Endodermal cell (in vitro differentiated cells): ENCODE measurements at regions not wholly inside any gene's neighbourhood (a gene's known extent, or its start where the extent isn't known, plus 50 kb on each side); places are given as distances from the start of the nearest gene placed in this dataset.

Experiments used
- DNase-seq: peaks from one replicate; pipeline ENCODE4 v3.0.0-alpha.2; 2017
- H3K27ac ChIP-seq: 2 replicates; pipeline ENCODE4 v1.5.1; 2013; ENCODE audit warnings: mild to moderate bottlenecking, low read depth, low read length, moderate library complexity
- H3K27me3 ChIP-seq: 2 replicates; pipeline ENCODE4 v1.6.1; 2013; ENCODE audit warnings: mild to moderate bottlenecking, low read length, moderate library complexity; ENCODE audit not compliant: insufficient read depth, control insufficient read depth, poor library complexity, severe bottlenecking
- H3K36me3 ChIP-seq: 2 replicates; pipeline ENCODE4 v1.7.0; 2013; ENCODE audit warnings: mild to moderate bottlenecking, low read length, moderate library complexity; ENCODE audit not compliant: control insufficient read depth, insufficient read depth
- H3K4me1 ChIP-seq: one replicate; pipeline ENCODE4 v1.7.0; 2013; ENCODE audit warnings: low read length; ENCODE audit not compliant: control insufficient read depth, insufficient read depth
- H3K4me3 ChIP-seq: 2 replicates; pipeline ENCODE4 v1.5.1; 2013; ENCODE audit warnings: mild to moderate bottlenecking, low read length, moderate library complexity
- H3K9ac ChIP-seq: 2 replicates; pipeline ENCODE4 v1.6.1; 2013; ENCODE audit warnings: mild to moderate bottlenecking, low read length, moderate library complexity; ENCODE audit not compliant: poor library complexity, severe bottlenecking; ENCODE audit errors: extremely low read depth
- H3K9me3 ChIP-seq: 2 replicates; pipeline ENCODE4 v1.6.1; 2013; ENCODE audit warnings: mild to moderate bottlenecking, low read length, moderate library complexity; ENCODE audit not compliant: control insufficient read depth
- H3K27ac Mint-ChIP-seq: 2 replicates; pipeline ENCODE4 v1.8.0; 2020; ENCODE audit warnings: mixed read lengths
- H3K27me3 Mint-ChIP-seq: 2 replicates; pipeline ENCODE4 v1.8.0; 2021; ENCODE audit warnings: mild to moderate bottlenecking, mixed read lengths; ENCODE audit not compliant: insufficient read depth
- H3K36me3 Mint-ChIP-seq: 2 replicates; pipeline ENCODE4 v1.8.0; 2020; ENCODE audit warnings: low read depth, mixed read lengths
- H3K4me1 Mint-ChIP-seq: 2 replicates; pipeline ENCODE4 v1.8.0; 2020; ENCODE audit warnings: mixed read lengths
- H3K4me3 Mint-ChIP-seq: 2 replicates; pipeline ENCODE4 v1.8.0; 2020; ENCODE audit warnings: mild to moderate bottlenecking, moderate library complexity, mixed read lengths
- H3K9me3 Mint-ChIP-seq: 2 replicates; pipeline ENCODE4 v1.8.0; 2020; ENCODE audit warnings: mild to moderate bottlenecking, mixed read lengths
- WGBS, 2 experiments: methylation state at CpG; one replicate each; pipeline versions ENCODE4 v1.1.5 to v1.1.7; 2013; ENCODE audit warnings: missing lambda C conversion rate in 2 of 2, mixed read lengths in 1 of 2; ENCODE audit not compliant: insufficient coverage in 1 of 2, insufficient read length in 1 of 2; 5-methylcytosine and 5-hydroxymethylcytosine counted together
- TF ChIP-seq, protein P1 (sequence below): fragments of 200-600 bp; sonication (generic); conservative IDR thresholded peaks from 2 replicates; pipeline ENCODE4 v1.5.0; 2021; ENCODE audit warnings: antibody characterized with exemption, mild to moderate bottlenecking

DNA sequence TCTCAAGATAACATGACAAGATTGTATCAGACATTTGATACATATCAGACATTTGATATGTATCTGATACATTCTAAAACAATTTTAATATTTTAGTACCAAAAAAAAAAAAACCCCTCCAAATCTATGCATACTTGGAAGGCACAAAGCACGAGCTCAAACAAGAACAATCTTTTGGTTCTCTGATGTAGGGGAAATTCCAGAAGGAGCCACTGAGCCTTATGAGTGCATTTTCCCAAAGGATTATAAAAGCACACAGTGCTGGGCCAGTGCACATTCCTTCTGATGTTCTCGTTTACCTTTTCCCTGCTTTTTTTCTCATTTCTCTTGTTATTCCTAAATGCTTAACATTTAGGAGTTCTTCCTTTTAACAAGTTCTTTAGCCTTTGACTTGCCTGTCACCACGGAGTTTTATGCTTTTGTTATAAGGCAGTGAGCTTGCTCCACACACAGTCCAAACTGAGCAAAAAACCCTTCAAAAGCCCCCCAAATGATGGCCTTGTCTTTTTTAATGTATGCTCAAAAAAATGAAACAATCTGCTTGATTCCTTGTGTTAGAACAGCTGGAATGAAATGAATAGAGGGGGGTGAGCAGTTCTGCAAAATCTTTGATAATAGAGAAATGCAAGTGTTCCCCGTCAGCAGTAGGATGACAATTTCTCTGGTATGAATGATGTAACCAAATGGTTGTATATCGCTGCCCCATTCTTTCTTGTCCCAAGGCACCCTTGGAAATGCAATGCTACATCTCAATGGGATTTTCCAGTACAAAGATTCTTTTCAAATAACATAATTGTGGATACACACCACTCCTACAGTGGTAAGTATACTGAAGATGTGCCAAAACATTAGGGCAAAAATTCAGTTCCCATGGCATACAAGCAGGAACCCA lies 597.2 kb upstream of the ZEB2 start:
- H3K27ac ChIP-seq: no peak overlapping the region
- H3K9me3 ChIP-seq: no peaks in the 10 kb centered on the region
- no peaks in the 10 kb centered on the region for H3K36me3 ChIP-seq
- no peak overlapping the region for H3K4me3 ChIP-seq
- no peak for DNase-seq
- H3K9me3 Mint-ChIP-seq: no peaks in the 10 kb centered on the region
- H3K27me3 Mint-ChIP-seq: no peaks in the 10 kb centered on the region
- WGBS, 2 experiments: 82 to 88% methylated on average over 2 to 5 of the region's 5 CpGs
- no peak overlapping the region for H3K27ac Mint-ChIP-seq
- TF ChIP-seq, protein P1, sequence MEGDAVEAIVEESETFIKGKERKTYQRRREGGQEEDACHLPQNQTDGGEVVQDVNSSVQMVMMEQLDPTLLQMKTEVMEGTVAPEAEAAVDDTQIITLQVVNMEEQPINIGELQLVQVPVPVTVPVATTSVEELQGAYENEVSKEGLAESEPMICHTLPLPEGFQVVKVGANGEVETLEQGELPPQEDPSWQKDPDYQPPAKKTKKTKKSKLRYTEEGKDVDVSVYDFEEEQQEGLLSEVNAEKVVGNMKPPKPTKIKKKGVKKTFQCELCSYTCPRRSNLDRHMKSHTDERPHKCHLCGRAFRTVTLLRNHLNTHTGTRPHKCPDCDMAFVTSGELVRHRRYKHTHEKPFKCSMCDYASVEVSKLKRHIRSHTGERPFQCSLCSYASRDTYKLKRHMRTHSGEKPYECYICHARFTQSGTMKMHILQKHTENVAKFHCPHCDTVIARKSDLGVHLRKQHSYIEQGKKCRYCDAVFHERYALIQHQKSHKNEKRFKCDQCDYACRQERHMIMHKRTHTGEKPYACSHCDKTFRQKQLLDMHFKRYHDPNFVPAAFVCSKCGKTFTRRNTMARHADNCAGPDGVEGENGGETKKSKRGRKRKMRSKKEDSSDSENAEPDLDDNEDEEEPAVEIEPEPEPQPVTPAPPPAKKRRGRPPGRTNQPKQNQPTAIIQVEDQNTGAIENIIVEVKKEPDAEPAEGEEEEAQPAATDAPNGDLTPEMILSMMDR: no peak
- no peaks in the 10 kb centered on the region for H3K4me1 ChIP-seq
- no peak overlapping the region for H3K4me3 Mint-ChIP-seq
- H3K9ac ChIP-seq: no peak overlapping the region
- no peaks in the 10 kb centered on the region for H3K36me3 Mint-ChIP-seq
- peaks cover 1% of the 10 kb centered on the region for H3K4me1 Mint-ChIP-seq
- no peaks in the 10 kb centered on the region for H3K27me3 ChIP-seq

DNA sequence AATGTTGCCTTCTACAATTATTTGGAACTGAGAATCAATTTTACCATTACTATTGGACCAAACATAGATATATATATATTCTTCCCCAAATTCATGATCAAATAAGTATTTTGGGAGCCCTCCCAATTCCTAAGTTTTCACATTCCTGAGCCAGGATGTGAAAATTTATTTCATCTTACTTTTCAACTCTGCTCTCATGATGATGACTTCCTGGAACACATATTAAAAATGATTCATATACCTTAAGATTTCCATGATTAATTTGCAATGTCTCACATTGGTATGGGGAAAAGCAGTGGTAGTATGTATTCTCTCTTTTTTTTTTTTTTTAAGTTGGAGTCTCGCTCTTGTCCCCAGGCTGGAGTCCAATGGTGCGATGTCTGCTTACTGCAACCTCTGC lies 596.1 kb upstream of the ZEB2 start:
- H3K4me3 ChIP-seq: no peak overlapping the region
- H3K27ac ChIP-seq: no peak overlapping the region
- H3K36me3 Mint-ChIP-seq: no peaks in the 10 kb centered on the region
- H3K27me3 Mint-ChIP-seq: no peaks in the 10 kb centered on the region
- H3K9me3 ChIP-seq: no peaks in the 10 kb centered on the region
- no peak overlapping the region for H3K9ac ChIP-seq
- no peak for DNase-seq
- no peaks in the 10 kb centered on the region for H3K9me3 Mint-ChIP-seq
- H3K27me3 ChIP-seq: no peaks in the 10 kb centered on the region
- no peaks in the 10 kb centered on the region for H3K4me1 Mint-ChIP-seq
- TF ChIP-seq, protein P1: no peak
- no peak overlapping the region for H3K27ac Mint-ChIP-seq
- no peaks in the 10 kb centered on the region for H3K36me3 ChIP-seq
- WGBS, 2 experiments: 92% methylated on average over 2 of the region's 2 CpGs; no CpG with 5 or more reads in 1 of the 2 experiments
- no peaks in the 10 kb centered on the region for H3K4me1 ChIP-seq
- no peak overlapping the region for H3K4me3 Mint-ChIP-seq

DNA sequence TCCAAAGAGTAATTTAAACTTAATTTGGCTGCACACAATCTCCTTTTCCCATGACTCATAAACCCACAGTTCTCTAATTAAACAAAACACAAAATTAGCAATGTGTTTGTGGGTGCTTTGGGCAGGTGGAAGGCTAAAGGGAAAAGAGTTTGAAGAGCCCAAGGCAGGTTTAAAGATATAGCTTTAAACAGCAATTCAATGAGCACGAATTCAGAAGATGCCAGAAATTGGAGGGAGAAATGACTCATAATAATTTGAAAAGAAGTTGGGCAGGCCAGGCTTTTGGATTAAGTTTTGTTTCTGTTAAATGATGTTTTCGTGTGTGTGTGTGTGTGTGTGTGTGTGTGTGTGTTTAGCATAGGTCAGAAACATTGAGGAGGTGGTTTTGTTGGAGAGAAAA lies 594.8 kb upstream of the ZEB2 start:
- no peaks in the 10 kb centered on the region for H3K4me1 ChIP-seq
- H3K36me3 ChIP-seq: no peaks in the 10 kb centered on the region
- TF ChIP-seq, protein P1: no peak
- H3K27ac ChIP-seq: no peak overlapping the region
- Mint-ChIP-seq H3K36me3 (no peaks in the 10 kb centered on the region), H3K4me3 (no peak overlapping the region), H3K9me3 (no peaks in the 10 kb centered on the region), H3K27ac (no peak overlapping the region), H3K4me1 (no peaks in the 10 kb centered on the region), H3K27me3 (no peaks in the 10 kb centered on the region)
- no peaks in the 10 kb centered on the region for H3K9me3 ChIP-seq
- 80 to 88% methylated on average over 1 to 2 of the region's 2 CpGs for WGBS, 2 experiments
- no peak for DNase-seq
- no peak overlapping the region for H3K9ac ChIP-seq
- H3K4me3 ChIP-seq: no peak overlapping the region
- H3K27me3 ChIP-seq: no peaks in the 10 kb centered on the region
